WTC11 (cell line): ENCODE measurements at regions not wholly inside any gene's neighbourhood (a gene's known extent, or its start where the extent isn't known, plus 50 kb on each side); places are given as distances from the start of the nearest gene placed in this dataset.
"Not testable (repeated sequence)": the region's sequence is repeated elsewhere in the genome, so short reads cannot be mapped to it uniquely, and the experiment has no call there.

Experiments used
- ATF1 ChIP-seq: sonication (generic); formaldehyde crosslinking; IDR thresholded peaks from 2 replicates; pipeline ENCODE4 v1.8.1; 2023; ENCODE audit warnings: mild to moderate bottlenecking, moderate library complexity, missing genetic modification reagents
- CTCF ChIP-seq: fragments of 200-600 bp; IDR thresholded peaks from 2 replicates; pipeline ENCODE4 v1.8.0; 2022; ENCODE audit warnings: antibody characterized with exemption
- E2F4 ChIP-seq: sonication (generic); formaldehyde crosslinking; IDR thresholded peaks from 2 replicates; pipeline ENCODE4 v1.8.1; 2022; ENCODE audit warnings: low read depth, mild to moderate bottlenecking, moderate library complexity, missing genetic modification reagents, borderline replicate concordance
- ETV6 ChIP-seq: sonication (generic); formaldehyde crosslinking; IDR thresholded peaks from 2 replicates; pipeline ENCODE4 v1.8.1; 2022; ENCODE audit warnings: mild to moderate bottlenecking, missing genetic modification reagents
- HMGXB4 ChIP-seq: sonication (generic); formaldehyde crosslinking; IDR thresholded peaks from 2 replicates; pipeline ENCODE4 v1.8.1; 2023; ENCODE audit warnings: mild to moderate bottlenecking, moderate library complexity, missing genetic modification reagents
- KAT7 ChIP-seq: sonication (generic); formaldehyde crosslinking; IDR thresholded peaks from 2 replicates; pipeline ENCODE4 v1.8.1; 2023; ENCODE audit warnings: missing genetic modification reagents, mild to moderate bottlenecking, borderline replicate concordance
- MAX ChIP-seq: sonication (generic); formaldehyde crosslinking; IDR thresholded peaks from 2 replicates; pipeline ENCODE4 v1.8.0; 2022; ENCODE audit warnings: mild to moderate bottlenecking, missing genetic modification reagents
- MLX ChIP-seq: sonication (generic); formaldehyde crosslinking; IDR thresholded peaks from 2 replicates; pipeline ENCODE4 v1.8.1; 2023; ENCODE audit warnings: mild to moderate bottlenecking, missing genetic modification reagents, moderate library complexity
- OVOL2 ChIP-seq: fragments of 250-450 bp; sonication (Bioruptor Pico); IDR thresholded peaks from 2 replicates; pipeline ENCODE4 v1.9.0; 2021; ENCODE audit warnings: mild to moderate bottlenecking, borderline replicate concordance
- RELA ChIP-seq: sonication (generic); formaldehyde crosslinking; IDR thresholded peaks from 2 replicates; pipeline ENCODE4 v1.8.1; 2022; ENCODE audit warnings: missing genetic modification reagents, mild to moderate bottlenecking, borderline replicate concordance
- USF2 ChIP-seq: sonication (generic); formaldehyde crosslinking; IDR thresholded peaks from 2 replicates; pipeline ENCODE4 v1.8.1; 2023; ENCODE audit warnings: mild to moderate bottlenecking, missing genetic modification reagents, moderate library complexity

- TF ChIP-seq CTCF; E2F4; MLX (CRISPR knock-in tag); RELA (CRISPR knock-in tag); USF2; MAX (CRISPR knock-in tag); ATF1 (CRISPR knock-in tag); OVOL2 (CRISPR knock-in tag); KAT7 (CRISPR knock-in tag); HMGXB4 (CRISPR knock-in tag); ETV6 (CRISPR knock-in tag): not testable (repeated sequence)
These were observed 149.6 kb upstream of the SPRY2 start for GRCh38 chr13:80490491-80490943.
